ENCODE measurements at regions not wholly inside any gene's neighbourhood (a gene's known extent, or its start where the extent isn't known, plus 50 kb on each side); places are given as distances from the start of the nearest gene placed in this dataset.
"Not testable (repeated sequence)": the region's sequence is repeated elsewhere in the genome, so short reads cannot be mapped to it uniquely, and the experiment has no call there.

GRCh38 chr21:13812191-13812590 is 202.6 kb downstream of the POTED start:
- not testable (repeated sequence) for H3K4me3 ChIP-seq (ENCODE audit: low read depth, low read length); DNase-seq (ENCODE audit: low read depth)

- not testable (repeated sequence) for H3K4me3 ChIP-seq (ENCODE audit: low read depth, low read length); DNase-seq (ENCODE audit: low read depth)
These were observed 201.0 kb downstream of the POTED start for GRCh38 chr21:13810559-13810958.

- not testable (repeated sequence) for H3K4me3 ChIP-seq (ENCODE audit: low read depth, low read length); DNase-seq (ENCODE audit: low read depth)
These were observed 196.9 kb downstream of the POTED start for GRCh38 chr21:13806444-13806843.

- not testable (repeated sequence) for DNase-seq (ENCODE audit: low read depth); H3K4me3 ChIP-seq (ENCODE audit: low read depth, low read length)
These were observed 193.2 kb downstream of the POTED start for GRCh38 chr21:13802757-13803156.
